H1 (cell line): ENCODE measurements at regions not wholly inside any gene's neighbourhood (a gene's known extent, or its start where the extent isn't known, plus 50 kb on each side); places are given as distances from the start of the nearest gene placed in this dataset.

Experiments
- CTCF ChIA-PET: fragments of 300-600 bp; sonication (Branson Sonifier 250); formaldehyde crosslinking; loops from one replicate; lab custom pipeline; 2021; ENCODE audit not compliant: partially characterized antibody; lab: Charles Lee
- POLR2A ChIA-PET: fragments of 300-600 bp; sonication (Branson Sonifier 250); formaldehyde crosslinking; loops from one replicate; lab custom pipeline; 2021; ENCODE audit warnings: inconsistent platforms; ENCODE audit not compliant: partially characterized antibody; lab: Charles Lee
- DNase-seq, 2 experiments: peaks; one replicate each; pipeline versions ENCODE4 v3.0.0 to v3.0.0-alpha.2; 2010 to 2022; ENCODE audit warnings: low spot score in 2 of 2, low read depth in 1 of 2, mixed read lengths in 1 of 2
- FAIRE-seq: peaks from 2 replicates; lab custom pipeline; 2011; peaks lifted over from hg19 to GRCh38; lab: Jason Lieb, UNC
- H2AFZ ChIP-seq: 2 replicates; pipeline ENCODE4 v1.8.1; 2012; ENCODE audit warnings: low read length, inconsistent platforms
- H2AK5ac ChIP-seq: 2 replicates; pipeline ENCODE4 v1.6.1; 2013; ENCODE audit warnings: low read depth, low read length
- H2BK120ac ChIP-seq: replicated peaks from 2 replicates; pipeline ENCODE3; 2013; ENCODE audit warnings: low read depth, low read length, inconsistent platforms
- H2BK12ac ChIP-seq: 2 replicates; pipeline ENCODE4 v1.6.1; 2013; ENCODE audit warnings: low read depth, low read length
- H2BK15ac ChIP-seq: 2 replicates; pipeline ENCODE4 v1.6.1; 2013; ENCODE audit warnings: low read length
- H2BK20ac ChIP-seq: 2 replicates; pipeline ENCODE4 v1.6.1; 2013; ENCODE audit warnings: low read length
- H2BK5ac ChIP-seq: 2 replicates; pipeline ENCODE4 v1.6.1; 2013; ENCODE audit warnings: low read depth, low read length
- H3K14ac ChIP-seq: 2 replicates; pipeline ENCODE4 v1.6.1; 2013; ENCODE audit warnings: inconsistent platforms; ENCODE audit not compliant: insufficient read length
- H3K18ac ChIP-seq: 2 replicates; pipeline ENCODE4 v1.6.1; 2013; ENCODE audit warnings: low read length; ENCODE audit errors: extremely low read depth
- H3K23ac ChIP-seq: 2 replicates; pipeline ENCODE4 v1.6.1; 2013; ENCODE audit warnings: inconsistent platforms; ENCODE audit not compliant: insufficient read length
- H3K23me2 ChIP-seq: 2 replicates; pipeline ENCODE4 v1.6.1; 2013; ENCODE audit warnings: low read depth, low read length
- H3K27ac ChIP-seq: 2 replicates; pipeline ENCODE4 v1.6.1; 2011; ENCODE audit warnings: low read depth, low read length, inconsistent platforms
- H3K27me3 ChIP-seq, 4 experiments: replicated peaks in 1 of 4; 1 replicate in 1 of 4; 2 replicates in 3 of 4; pipeline versions ENCODE4 v1.6.1 to v1.8.1; 2011 to 2013; ENCODE audit warnings: low read length in 3 of 4, mild to moderate bottlenecking in 3 of 4, inconsistent platforms in 2 of 4, mixed read lengths in 2 of 4, moderate library complexity in 1 of 4; ENCODE audit not compliant: control insufficient read depth in 3 of 4, insufficient read depth in 3 of 4; ENCODE audit errors: extremely low read depth in 1 of 4
- H3K36me3 ChIP-seq, 4 experiments: 2 replicates each; pipeline versions ENCODE4 v1.6.1 to v1.8.1; 2011 to 2013; ENCODE audit warnings: mild to moderate bottlenecking in 4 of 4, low read length in 3 of 4, moderate library complexity in 2 of 4, control low read depth in 1 of 4, inconsistent platforms in 1 of 4; ENCODE audit not compliant: insufficient read depth in 4 of 4, control insufficient read depth in 2 of 4
- H3K4ac ChIP-seq: replicated peaks from 2 replicates; pipeline ENCODE3; 2013; ENCODE audit warnings: low read length, low read depth, mixed read lengths, inconsistent platforms; ENCODE audit not compliant: insufficient read length
- H3K4me1 ChIP-seq, 4 experiments: replicated peaks in 1 of 4; 1 replicate in 1 of 4; 2 replicates in 3 of 4; pipeline versions ENCODE4 v1.6.1 to v1.8.1; 2011 to 2013; ENCODE audit warnings: low read length in 3 of 4, inconsistent platforms in 2 of 4, mixed read lengths in 1 of 4; ENCODE audit not compliant: insufficient read depth in 4 of 4, control insufficient read depth in 3 of 4
- H3K4me2 ChIP-seq, 2 experiments: 2 replicates each; pipeline versions ENCODE4 v1.6.1 to v1.8.1; 2011 to 2013; ENCODE audit warnings: low read depth in 2 of 2, low read length in 2 of 2, control low read depth in 1 of 2, inconsistent platforms in 1 of 2, mild to moderate bottlenecking in 1 of 2; ENCODE audit not compliant: insufficient read depth in 1 of 2
- H3K4me3 ChIP-seq, 4 experiments: fragments of 200-600, 300-600 bp in 1 of 4; sonication (generic), shearing (Covaris generic), sonication (Bioruptor Twin) in 1 of 4; 2 replicates each; pipeline versions ENCODE4 v1.5.1 to v1.8.1; 2011 to 2016; ENCODE audit warnings: low read length in 4 of 4, low read depth in 3 of 4, control low read depth in 2 of 4, inconsistent platforms in 2 of 4, mild to moderate bottlenecking in 2 of 4, mixed read lengths in 1 of 4, moderate library complexity in 1 of 4; ENCODE audit not compliant: insufficient read depth in 2 of 4; ENCODE audit errors: extremely low read depth in 1 of 4
- H3K56ac ChIP-seq: replicated peaks from 2 replicates; pipeline ENCODE3; 2013; ENCODE audit warnings: low read depth, mild to moderate bottlenecking, mixed read lengths, low read length, inconsistent platforms; ENCODE audit not compliant: insufficient read length
- H3K79me1 ChIP-seq: 2 replicates; pipeline ENCODE4 v1.6.1; 2013; ENCODE audit warnings: low read depth, low read length, control low read depth
- H3K79me2 ChIP-seq, 2 experiments: 2 replicates each; pipeline versions ENCODE4 v1.6.1 to v1.8.1; 2012 to 2013; ENCODE audit warnings: low read length in 2 of 2, mild to moderate bottlenecking in 2 of 2, inconsistent platforms in 1 of 2; ENCODE audit not compliant: insufficient read depth in 2 of 2, control insufficient read depth in 1 of 2
- H3K9ac ChIP-seq, 4 experiments: replicated peaks in 1 of 4; 1 replicate in 1 of 4; 2 replicates in 3 of 4; pipeline versions ENCODE4 v1.6.1 to v1.8.1; 2011 to 2013; ENCODE audit warnings: low read depth in 3 of 4, low read length in 3 of 4, control low read depth in 2 of 4, mild to moderate bottlenecking in 2 of 4, moderate library complexity in 2 of 4, inconsistent platforms in 1 of 4; ENCODE audit errors: extremely low read depth in 1 of 4
- H3K9me3 ChIP-seq, 2 experiments: 2 replicates each; pipeline versions ENCODE4 v1.6.1 to v1.8.1; 2012 to 2013; ENCODE audit warnings: mild to moderate bottlenecking in 2 of 2, moderate library complexity in 2 of 2, control low read depth in 1 of 2, inconsistent platforms in 1 of 2, low read depth in 1 of 2, low read length in 1 of 2, mixed read lengths in 1 of 2; ENCODE audit not compliant: insufficient read depth in 2 of 2
- H4K20me1 ChIP-seq, 2 experiments: replicated peaks in 1 of 2; 2 replicates each; pipeline versions ENCODE3 to v1.8.1; 2011 to 2013; ENCODE audit warnings: inconsistent platforms in 2 of 2, low read length in 2 of 2, mild to moderate bottlenecking in 1 of 2; ENCODE audit not compliant: insufficient read depth in 2 of 2, control insufficient read depth in 1 of 2
- H4K5ac ChIP-seq: 2 replicates; pipeline ENCODE4 v1.6.1; 2013; ENCODE audit warnings: low read length, low read depth, mixed read lengths, inconsistent platforms; ENCODE audit not compliant: insufficient read length
- H4K8ac ChIP-seq: 2 replicates; pipeline ENCODE4 v1.8.0; 2013; ENCODE audit warnings: mild to moderate bottlenecking, moderate library complexity, low read length, inconsistent platforms; ENCODE audit not compliant: insufficient read depth; ENCODE audit errors: extremely low read depth
- H4K91ac ChIP-seq: replicated peaks from 2 replicates; pipeline ENCODE3; 2013; ENCODE audit warnings: low read length, mixed read lengths, inconsistent platforms; ENCODE audit not compliant: insufficient read length
- BCL11A ChIP-seq, 2 experiments: IDR thresholded peaks; one replicate each; pipeline ENCODE4 v1.6.1; 2011; ENCODE audit warnings: low read depth in 2 of 2, low read length in 2 of 2, mild to moderate bottlenecking in 2 of 2
- EP300 ChIP-seq, 2 experiments: IDR thresholded peaks; 1 replicate in 1 of 2; 2 replicates in 1 of 2; pipeline ENCODE4 v1.6.1; 2011 to 2012; ENCODE audit warnings: low read depth in 2 of 2, low read length in 2 of 2, mild to moderate bottlenecking in 2 of 2, borderline replicate concordance in 1 of 2, inconsistent platforms in 1 of 2, moderate library complexity in 1 of 2
- FOSL1 ChIP-seq: IDR thresholded peaks from 2 replicates; pipeline ENCODE4 v1.6.1; 2011; ENCODE audit warnings: mild to moderate bottlenecking, low read depth, low read length, moderate library complexity; ENCODE audit not compliant: insufficient read depth
- MAFK ChIP-seq: IDR thresholded peaks from 2 replicates; pipeline ENCODE4 v1.6.1; 2012; ENCODE audit warnings: low read depth, mild to moderate bottlenecking, improper control_type of control experiment, low read length
- RFX5 ChIP-seq: IDR thresholded peaks from 2 replicates; pipeline ENCODE4 v1.6.1; 2011; ENCODE audit warnings: low read depth, low read length, improper control_type of control experiment, borderline replicate concordance
- SAP30 ChIP-seq: fragments of 300-600 bp; sonication (generic); IDR thresholded peaks from 2 replicates; pipeline ENCODE4 v1.7.1; 2012; ENCODE audit warnings: low read length, moderate library complexity, mild to moderate bottlenecking, inconsistent platforms; ENCODE audit not compliant: insufficient read depth, insufficient replicate concordance
- SP2 ChIP-seq: IDR thresholded peaks from 2 replicates; pipeline ENCODE4 v1.6.1; 2012; ENCODE audit warnings: mild to moderate bottlenecking, low read length, inconsistent platforms
- TBP ChIP-seq: IDR thresholded peaks from 2 replicates; pipeline ENCODE4 v1.6.1; 2011; ENCODE audit warnings: low read depth, low read length, improper control_type of control experiment
- WGBS, 2 experiments: shearing (Covaris generic) in 1 of 2; methylation state at CpG; one replicate each; pipeline versions ENCODE4 v1.1.6 to v1.1.7; 2013 to 2015; ENCODE audit warnings: low lambda C conversion rate in 2 of 2, mixed read lengths in 2 of 2, inconsistent platforms in 1 of 2, low coverage in 1 of 2, missing lambda C conversion rate in 1 of 2; ENCODE audit not compliant: insufficient replicate concordance in 2 of 2, insufficient coverage in 1 of 2, insufficient read length in 1 of 2; ENCODE audit errors: extremely low coverage in 1 of 2, missing lambda C conversion rate in 1 of 2; 5-methylcytosine and 5-hydroxymethylcytosine counted together

DNA sequence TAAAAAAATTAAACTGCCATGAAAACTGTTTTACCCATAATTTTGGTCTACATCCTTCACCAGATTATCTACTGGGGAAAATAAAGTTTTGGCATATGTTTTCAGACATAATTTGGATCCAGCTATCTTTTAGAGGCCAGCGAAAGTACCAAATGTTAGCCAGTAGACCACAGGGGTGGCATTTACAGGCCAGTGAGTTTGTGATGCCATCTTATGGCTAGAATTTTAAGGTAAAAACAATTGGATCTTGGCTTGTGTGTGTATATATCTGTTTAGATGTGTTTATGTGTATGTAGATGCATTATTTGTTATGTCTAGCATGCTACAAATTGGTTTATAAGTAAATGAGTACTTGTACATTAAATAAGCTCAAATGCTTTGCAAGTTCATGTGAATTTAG lies 322.6 kb downstream of the ASXL3 start:
- ChIA-PET CTCF (no interaction called here), POLR2A (no interaction called here)
- Histone ChIP-seq H3K9ac (no peak overlapping the region), H3K4me1 (no peaks in the 10 kb centered on the region), H4K91ac (no peak overlapping the region), H3K36me3 (no peaks in the 10 kb centered on the region), H3K9me3 (peaks cover 12 to 43% of the 10 kb centered on the region in 2 experiments), H3K79me1 (no peaks in the 10 kb centered on the region), H3K27ac (no peak overlapping the region), H2BK120ac (no peak overlapping the region), H3K79me2 (no peaks in the 10 kb centered on the region), H4K5ac (no peak overlapping the region), H2AFZ (no peak overlapping the region), H3K18ac (no peak overlapping the region), H3K4me2 (no peak overlapping the region), H3K23ac (no peak overlapping the region), H3K14ac (no peak overlapping the region), H3K23me2 (no peaks in the 10 kb centered on the region), H2BK5ac (no peak overlapping the region), H2BK12ac (no peak overlapping the region), H3K4me3 (no peak overlapping the region), H4K20me1 (no peaks in the 10 kb centered on the region), H2BK15ac (no peak overlapping the region), H4K8ac (no peak overlapping the region), H2BK20ac (no peak overlapping the region), H3K4ac (no peak overlapping the region), H2AK5ac (no peak overlapping the region), H3K27me3 (no peaks in the 10 kb centered on the region), H3K56ac (no peak overlapping the region)
- DNase-seq (no peak), FAIRE-seq (no peak)
- WGBS, 2 experiments = 88% methylated on average over 1 of the region's 1 CpG; no CpG with 5 or more reads in 1 of the 2 experiments
- TF ChIP-seq MAFK (no peak), SAP30 (no peak), BCL11A (IDR thresholded peaks at IDR 0.05; ENCODE audit: low read depth in 2 of 2, low read length in 2 of 2) (no peak), SP2 (no peak), RFX5 (no peak), FOSL1 (no peak), EP300 (IDR thresholded peaks at IDR 0.05; ENCODE audit: borderline replicate concordance in 1 of 2, low read depth in 2 of 2, low read length in 2 of 2) (no peak), TBP (no peak)
